Aorta (tissue), 5 donors: ENCODE measurements at regions not wholly inside any gene's neighbourhood (a gene's known extent, or its start where the extent isn't known, plus 50 kb on each side); places are given as distances from the start of the nearest gene placed in this dataset.

ENCODE experiments used
- ATAC-seq: fragments of 200-7000 bp; cut with Tn5 transposase; one replicate; pipeline ENCODE4 v1.9.1; 2022; ENCODE audit warnings: moderate library complexity; ENCODE audit not compliant: low FRiP score
- DNase-seq, 2 donors: peaks; one replicate each; pipeline ENCODE4 v3.0.0-alpha.2; 2020
- H3K27ac ChIP-seq, 2 donors: one replicate each; pipeline ENCODE4 v1.5.1; 2013; ENCODE audit warnings: low read length in 2 of 2, mild to moderate bottlenecking in 2 of 2, moderate library complexity in 2 of 2, control low read depth in 1 of 2, inconsistent platforms in 1 of 2, low read depth in 1 of 2
- H3K27me3 ChIP-seq, 2 donors: one replicate each; pipeline ENCODE4 v1.6.1; 2013; ENCODE audit warnings: control low read depth in 1 of 2, low read length in 1 of 2, mild to moderate bottlenecking in 1 of 2, moderate library complexity in 1 of 2; ENCODE audit not compliant: insufficient read depth in 2 of 2, control insufficient read depth in 1 of 2
- H3K36me3 ChIP-seq, 2 donors: one replicate each; pipeline ENCODE4 v1.6.1; 2013; ENCODE audit warnings: control low read depth in 1 of 2, low read length in 1 of 2, mild to moderate bottlenecking in 1 of 2; ENCODE audit not compliant: insufficient read depth in 2 of 2, control insufficient read depth in 1 of 2
- H3K4me1 ChIP-seq, 2 donors: one replicate each; pipeline ENCODE4 v1.6.1; 2013; ENCODE audit warnings: low read length in 2 of 2, control low read depth in 1 of 2, mild to moderate bottlenecking in 1 of 2, moderate library complexity in 1 of 2; ENCODE audit not compliant: insufficient read depth in 2 of 2, control insufficient read depth in 1 of 2
- H3K4me3 ChIP-seq, 2 donors: one replicate each; pipeline ENCODE4 v1.5.1; 2013; ENCODE audit warnings: low read length in 2 of 2, control low read depth in 1 of 2, mild to moderate bottlenecking in 1 of 2
- H3K9me3 ChIP-seq: one replicate; pipeline ENCODE4 v1.6.1; 2013; ENCODE audit warnings: mild to moderate bottlenecking, low read length; ENCODE audit not compliant: control insufficient read depth
- WGBS, 2 donors: extraction: QIAGEN DNeasy Blood & Tissue Kit; methylation state at CpG; one replicate each; pipeline ENCODE4 v1.1.7; 2013; 5-methylcytosine and 5-hydroxymethylcytosine counted together
- intact Hi-C, 2 donors: fragments of 100-400 bp; cut with DNase I; formaldehyde crosslinking; loops; one replicate each; pipeline versions ENCODE4 v1.14.2 to v1.15.0; 2022
- donor health status: healthy with polysubstance abuse.
- donor health status: Bipolar disorder and iron deficiency.
- donor health status: DM: no; HTN: no; CAD: no.
- donor health status: DM: no; HTN: no; CAD: no.
- donor health status: DM: yes; HTN: yes; CAD: no.

- no peak overlapping the region for H3K27ac ChIP-seq
- no peak overlapping the region for H3K4me3 ChIP-seq
- H3K4me1 ChIP-seq = peaks cover 0 to 2% of the 10 kb centered on the region in 2 donors
- no peaks in the 10 kb centered on the region for H3K36me3 ChIP-seq
- intact Hi-C loops = no loop called here
- H3K27me3 ChIP-seq = no peaks in the 10 kb centered on the region
- WGBS, 2 donors = 91 to 93% methylated on average over 2 of the region's 2 CpGs
- DNase-seq (no peak), ATAC-seq (no peak)
- no peaks in the 10 kb centered on the region for H3K9me3 ChIP-seq
Observed at GRCh38 chr13:76703621-76704288, 182.4 kb downstream of the KCTD12 start.

- intact Hi-C loops = no loop called here
- ATAC-seq (no peak), DNase-seq (no peak)
- Histone ChIP-seq H3K36me3 (no peaks in the 10 kb centered on the region), H3K4me1 (peaks cover 0 to 2% of the 10 kb centered on the region in 2 donors), H3K9me3 (no peaks in the 10 kb centered on the region), H3K27ac (no peak overlapping the region), H3K27me3 (no peaks in the 10 kb centered on the region), H3K4me3 (no peak overlapping the region)
- WGBS, 2 donors = 97 to 100% methylated on average over 2 of the region's 2 CpGs
Observed at GRCh38 chr13:76703216-76703615, 183.0 kb downstream of the KCTD12 start.

- Histone ChIP-seq H3K4me1 (no peaks in the 10 kb centered on the region), H3K9me3 (no peaks in the 10 kb centered on the region), H3K4me3 (no peak overlapping the region), H3K27me3 (no peaks in the 10 kb centered on the region), H3K36me3 (no peaks in the 10 kb centered on the region), H3K27ac (no peak overlapping the region)
- intact Hi-C loops = no loop called here
- DNase-seq = no peak
- WGBS, 2 donors = 71 to 79% methylated on average over 2 of the region's 2 CpGs
- ATAC-seq = no peak
Observed at GRCh38 chr13:76697288-76697687, 188.9 kb downstream of the KCTD12 start.

- no peaks in the 10 kb centered on the region for H3K36me3 ChIP-seq
- no peak overlapping the region for H3K4me3 ChIP-seq
- no peaks in the 10 kb centered on the region for H3K27me3 ChIP-seq
- intact Hi-C loops = no loop called here
- no peak overlapping the region for H3K27ac ChIP-seq
- DNase-seq (no peak), ATAC-seq (no peak)
- no peaks in the 10 kb centered on the region for H3K9me3 ChIP-seq
- WGBS, 2 donors = 81 to 86% methylated on average over 3 of the region's 3 CpGs
- H3K4me1 ChIP-seq = no peaks in the 10 kb centered on the region
Observed at GRCh38 chr13:76696370-76696769, 189.8 kb downstream of the KCTD12 start.

GRCh38 chr13:76693086-76693485 is 193.1 kb downstream of the KCTD12 start:
- no peaks in the 10 kb centered on the region for H3K4me1 ChIP-seq
- no peak for ATAC-seq
- 93 to 95% methylated on average over 2 of the region's 2 CpGs for WGBS, 2 donors

GRCh38 chr13:76692346-76692745 is 193.9 kb downstream of the KCTD12 start:
- intact Hi-C loops = no loop called here
- 66 to 76% methylated on average over 1 of the region's 1 CpG for WGBS, 2 donors

More at GRCh38 chr13:76693086-76693485, 193.1 kb downstream of the KCTD12 start:
- no peak for DNase-seq
- Histone ChIP-seq H3K27me3 (no peaks in the 10 kb centered on the region), H3K36me3 (no peaks in the 10 kb centered on the region), H3K9me3 (no peaks in the 10 kb centered on the region), H3K4me3 (no peak overlapping the region), H3K27ac (no peak overlapping the region)
- intact Hi-C loops = no loop called here

GRCh38 chr13:76690611-76691010 is 195.6 kb downstream of the KCTD12 start:
- Histone ChIP-seq H3K36me3 (no peaks in the 10 kb centered on the region), H3K27ac (no peak overlapping the region), H3K4me3 (no peak overlapping the region), H3K9me3 (no peaks in the 10 kb centered on the region), H3K27me3 (no peaks in the 10 kb centered on the region), H3K4me1 (no peaks in the 10 kb centered on the region)
- DNase-seq (no peak), ATAC-seq (no peak)
- intact Hi-C loops = no loop called here
- WGBS, 2 donors = 66 to 70% methylated on average over 2 of the region's 2 CpGs

More at GRCh38 chr13:76692346-76692745, 193.9 kb downstream of the KCTD12 start:
- no peaks in the 10 kb centered on the region for H3K36me3 ChIP-seq
- H3K4me1 ChIP-seq = no peaks in the 10 kb centered on the region
- no peak overlapping the region for H3K27ac ChIP-seq
- ATAC-seq = no peak
- H3K27me3 ChIP-seq = no peaks in the 10 kb centered on the region
- H3K9me3 ChIP-seq = no peaks in the 10 kb centered on the region
- DNase-seq = no peak
- H3K4me3 ChIP-seq = no peak overlapping the region

- intact Hi-C loops = no loop called here
- H3K27ac ChIP-seq = no peak overlapping the region
Observed at GRCh38 chr13:76687467-76687866, 198.7 kb downstream of the KCTD12 start.

GRCh38 chr13:76685938-76686337 is 200.3 kb downstream of the KCTD12 start:
- Histone ChIP-seq H3K27me3 (no peaks in the 10 kb centered on the region), H3K4me1 (no peaks in the 10 kb centered on the region), H3K36me3 (no peaks in the 10 kb centered on the region), H3K27ac (no peak overlapping the region), H3K4me3 (no peak overlapping the region), H3K9me3 (no peaks in the 10 kb centered on the region)
- WGBS, 2 donors = 93 to 98% methylated on average over 5 of the region's 5 CpGs
- DNase-seq = no peak
- intact Hi-C loops = no loop called here
- ATAC-seq = no peak

More at GRCh38 chr13:76687467-76687866, 198.7 kb downstream of the KCTD12 start:
- no peaks in the 10 kb centered on the region for H3K9me3 ChIP-seq
- no peaks in the 10 kb centered on the region for H3K36me3 ChIP-seq
- no peak overlapping the region for H3K4me3 ChIP-seq
- no peaks in the 10 kb centered on the region for H3K4me1 ChIP-seq
- ATAC-seq = no peak
- 70 to 73% methylated on average over 4 of the region's 4 CpGs for WGBS, 2 donors
- no peak for DNase-seq
- H3K27me3 ChIP-seq = no peaks in the 10 kb centered on the region
